Peyer's patch (tissue), 4 donors: ENCODE measurements at regions not wholly inside any gene's neighbourhood (a gene's known extent, or its start where the extent isn't known, plus 50 kb on each side); places are given as distances from the start of the nearest gene placed in this dataset.

Source experiments
- DNase-seq, 3 donors: peaks; one replicate each; pipeline ENCODE4 v3.0.0-alpha.2; 2017 to 2019
- H3K27ac ChIP-seq, 4 donors: fragments of 200-600 bp; sonication (generic); one replicate each; pipeline ENCODE4 v1.5.1; 2016 to 2019
- H3K27me3 ChIP-seq, 2 donors: fragments of 200-600 bp; sonication (generic); one replicate each; pipeline ENCODE4 v1.5.1; 2019
- H3K36me3 ChIP-seq, 3 donors: fragments of 200-600 bp; sonication (generic); one replicate each; pipeline ENCODE4 v1.5.1; 2016 to 2019
- H3K4me1 ChIP-seq, 4 donors: fragments of 200-600 bp; sonication (generic); one replicate each; pipeline ENCODE4 v1.5.1; 2016 to 2019
- H3K4me3 ChIP-seq, 4 donors: fragments of 200-600 bp; sonication (generic); 1 replicate in 3 of 4; 2 replicates in 1 of 4; pipeline ENCODE4 v1.5.1; 2016 to 2019; ENCODE audit warnings: mild to moderate bottlenecking in 1 of 4
- H3K9me3 ChIP-seq, 4 donors: fragments of 200-600 bp; sonication (generic); one replicate each; pipeline ENCODE4 v1.5.1; 2016 to 2019; ENCODE audit warnings: mild to moderate bottlenecking in 1 of 4
- CTCF ChIP-seq, 6 experiments: fragments of 450-650 bp in 4 of 6; fragments of 200-600 bp in 2 of 6; sonication (generic) in 1 of 6; IDR thresholded peaks; one replicate each; pipeline ENCODE4 v1.5.1; 2017 to 2019; ENCODE audit warnings: antibody characterized with exemption in 6 of 6, mild to moderate bottlenecking in 3 of 6, moderate library complexity in 1 of 6
- POLR2A ChIP-seq, 2 donors: fragments of 450-650 bp; IDR thresholded peaks; one replicate each; pipeline ENCODE4 v1.5.1; 2017; ENCODE audit warnings: antibody characterized with exemption in 2 of 2, mild to moderate bottlenecking in 2 of 2, moderate library complexity in 2 of 2

GRCh38 chr5:167712986-167713585 is 578.4 kb upstream of the WWC1 start:
- Histone ChIP-seq H3K9me3 (no peaks in the 10 kb centered on the region), H3K27me3 (no peaks in the 10 kb centered on the region), H3K27ac (no peak overlapping the region), H3K36me3 (no peaks in the 10 kb centered on the region), H3K4me3 (no peak overlapping the region), H3K4me1 (no peaks in the 10 kb centered on the region)
- TF ChIP-seq CTCF (IDR thresholded peaks at IDR 0.05) (no peak), POLR2A (IDR thresholded peaks at IDR 0.05) (no peak)
- DNase-seq: no peak

- Histone ChIP-seq H3K4me3 (no peak overlapping the region), H3K36me3 (no peaks in the 10 kb centered on the region), H3K27ac (no peak overlapping the region), H3K27me3 (no peaks in the 10 kb centered on the region), H3K9me3 (no peaks in the 10 kb centered on the region), H3K4me1 (no peaks in the 10 kb centered on the region)
- TF ChIP-seq POLR2A (IDR thresholded peaks at IDR 0.05): no peak
- TF ChIP-seq CTCF (IDR thresholded peaks at IDR 0.05): no peak
- no peak for DNase-seq
Observed at GRCh38 chr5:167713896-167714295, 577.5 kb upstream of the WWC1 start.

GRCh38 chr5:167716126-167716775 is 575.2 kb upstream of the WWC1 start:
- no peaks in the 10 kb centered on the region for H3K9me3 ChIP-seq
- no peak for DNase-seq
- no peaks in the 10 kb centered on the region for H3K27me3 ChIP-seq
- no peaks in the 10 kb centered on the region for H3K36me3 ChIP-seq
- no peak overlapping the region for H3K4me3 ChIP-seq
- no peak for TF ChIP-seq POLR2A (IDR thresholded peaks at IDR 0.05)
- TF ChIP-seq CTCF (IDR thresholded peaks at IDR 0.05): no peak
- H3K4me1 ChIP-seq: no peaks in the 10 kb centered on the region
- no peak overlapping the region for H3K27ac ChIP-seq

GRCh38 chr5:167720259-167720658 is 571.2 kb upstream of the WWC1 start:
- Histone ChIP-seq H3K4me1 (no peaks in the 10 kb centered on the region), H3K27me3 (no peaks in the 10 kb centered on the region), H3K27ac (no peak overlapping the region), H3K9me3 (no peaks in the 10 kb centered on the region), H3K36me3 (no peaks in the 10 kb centered on the region), H3K4me3 (no peak overlapping the region)
- no peak for TF ChIP-seq POLR2A (IDR thresholded peaks at IDR 0.05)
- TF ChIP-seq CTCF (IDR thresholded peaks at IDR 0.05): no peak
- no peak for DNase-seq

- Histone ChIP-seq H3K27ac (no peak overlapping the region), H3K27me3 (no peaks in the 10 kb centered on the region), H3K36me3 (no peaks in the 10 kb centered on the region), H3K4me3 (no peak overlapping the region), H3K4me1 (no peaks in the 10 kb centered on the region), H3K9me3 (no peaks in the 10 kb centered on the region)
- DNase-seq: no peak
- TF ChIP-seq POLR2A (IDR thresholded peaks at IDR 0.05) (no peak), CTCF (IDR thresholded peaks at IDR 0.05) (no peak)
Observed at GRCh38 chr5:167720676-167721260, 570.7 kb upstream of the WWC1 start.
